Sigmoid colon (tissue), 6 donors: ENCODE measurements at regions not wholly inside any gene's neighbourhood (a gene's known extent, or its start where the extent isn't known, plus 50 kb on each side); places are given as distances from the start of the nearest gene placed in this dataset.

ENCODE experiments used
- DNase-seq: peaks from one replicate; pipeline ENCODE4 v3.0.0-alpha.2; 2019
- H3K27ac ChIP-seq, 4 donors: fragments of 200-600 bp; sonication (generic); one replicate each; pipeline ENCODE4 v1.5.1; 2016 to 2019; ENCODE audit warnings: mild to moderate bottlenecking in 1 of 4
- H3K27me3 ChIP-seq, 3 donors: fragments of 200-600 bp; sonication (generic); one replicate each; pipeline ENCODE4 v1.5.1; 2019; ENCODE audit warnings: mild to moderate bottlenecking in 1 of 3
- H3K36me3 ChIP-seq, 4 donors: fragments of 200-600 bp; sonication (generic); one replicate each; pipeline ENCODE4 v1.5.1; 2016 to 2019
- H3K4me1 ChIP-seq, 4 donors: fragments of 200-600 bp; sonication (generic); one replicate each; pipeline ENCODE4 v1.5.1; 2017 to 2019
- H3K4me3 ChIP-seq, 4 donors: fragments of 200-600 bp; sonication (generic); one replicate each; pipeline ENCODE4 v1.5.1; 2017 to 2019; ENCODE audit warnings: mild to moderate bottlenecking in 2 of 4, moderate library complexity in 1 of 4
- H3K9me3 ChIP-seq, 4 donors: fragments of 200-600 bp in 3 of 4; sonication (generic) in 3 of 4; one replicate each; pipeline versions ENCODE4 v1.5.1 to v1.6.1; 2013 to 2019
- CTCF ChIP-seq, 4 experiments: fragments of 450-650 bp in 3 of 4; fragments of 200-600 bp in 1 of 4; IDR thresholded peaks; one replicate each; pipeline ENCODE4 v1.5.1; 2016 to 2019; ENCODE audit warnings: antibody characterized with exemption in 4 of 4, mild to moderate bottlenecking in 3 of 4, moderate library complexity in 2 of 4
- EP300 ChIP-seq, 4 donors: sonication (generic); formaldehyde crosslinking; IDR thresholded peaks; one replicate each; pipeline ENCODE4 v1.6.1; 2017; ENCODE audit warnings: antibody characterized with exemption in 4 of 4
- POLR2A ChIP-seq, 2 donors: fragments of 450-650 bp; IDR thresholded peaks; one replicate each; pipeline ENCODE4 v1.6.1; 2016; ENCODE audit warnings: antibody characterized with exemption in 2 of 2, mild to moderate bottlenecking in 2 of 2, moderate library complexity in 2 of 2
- POLR2AphosphoS5 ChIP-seq, 4 donors: sonication (generic); formaldehyde crosslinking; IDR thresholded peaks; one replicate each; pipeline ENCODE4 v1.6.1; 2017; ENCODE audit warnings: antibody characterized with exemption in 4 of 4
- WGBS, 2 donors: extraction: QIAGEN DNeasy Blood & Tissue Kit; methylation state at CpG; one replicate each; pipeline ENCODE4 v1.1.7; 2013; 5-methylcytosine and 5-hydroxymethylcytosine counted together
- intact Hi-C: fragments of 100-400 bp; cut with DNase I; formaldehyde crosslinking; loops from one replicate; pipeline ENCODE4 v1.15.1; 2023
- donor health status: healthy with polysubstance abuse.
- donor health status: healthy.

- H3K27ac ChIP-seq: no peak overlapping the region
Observed at GRCh38 chr13:34696741-34697140, 245.3 kb upstream of the NBEA start.

GRCh38 chr13:34698945-34699344, 243.1 kb upstream of the NBEA start:
- H3K27ac ChIP-seq: no peak overlapping the region
- WGBS, 2 donors: 97 to 98% methylated on average over 3 of the region's 3 CpGs
- no peaks in the 10 kb centered on the region for H3K27me3 ChIP-seq
- no peaks in the 10 kb centered on the region for H3K9me3 ChIP-seq
- no peaks in the 10 kb centered on the region for H3K36me3 ChIP-seq
- no peak for DNase-seq
- no peaks in the 10 kb centered on the region for H3K4me1 ChIP-seq
- TF ChIP-seq CTCF (IDR thresholded peaks at IDR 0.05) (no peak), EP300 (IDR thresholded peaks at IDR 0.05) (no peak), POLR2AphosphoS5 (IDR thresholded peaks at IDR 0.05) (no peak), POLR2A (IDR thresholded peaks at IDR 0.05) (no peak)
- intact Hi-C loops: no loop called here
- H3K4me3 ChIP-seq: no peak overlapping the region

More at GRCh38 chr13:34696741-34697140, 245.3 kb upstream of the NBEA start:
- no peak for DNase-seq
- H3K27me3 ChIP-seq: no peaks in the 10 kb centered on the region
- H3K36me3 ChIP-seq: no peaks in the 10 kb centered on the region
- H3K4me1 ChIP-seq: no peaks in the 10 kb centered on the region
- no peaks in the 10 kb centered on the region for H3K9me3 ChIP-seq
- no peak for TF ChIP-seq POLR2A (IDR thresholded peaks at IDR 0.05)
- no peak for TF ChIP-seq EP300 (IDR thresholded peaks at IDR 0.05)
- no peak for TF ChIP-seq POLR2AphosphoS5 (IDR thresholded peaks at IDR 0.05)
- TF ChIP-seq CTCF (IDR thresholded peaks at IDR 0.05): no peak
- no peak overlapping the region for H3K4me3 ChIP-seq
- 95 to 96% methylated on average over 14 of the region's 14 CpGs for WGBS, 2 donors
- intact Hi-C loops: no loop called here

GRCh38 chr13:34700155-34700554, 241.9 kb upstream of the NBEA start:
- no peaks in the 10 kb centered on the region for H3K4me1 ChIP-seq
- no peak for DNase-seq
- intact Hi-C loops: no loop called here
- H3K9me3 ChIP-seq: no peaks in the 10 kb centered on the region
- TF ChIP-seq POLR2AphosphoS5 (IDR thresholded peaks at IDR 0.05) (no peak), POLR2A (IDR thresholded peaks at IDR 0.05) (no peak), EP300 (IDR thresholded peaks at IDR 0.05) (no peak), CTCF (IDR thresholded peaks at IDR 0.05) (no peak)
- no peaks in the 10 kb centered on the region for H3K36me3 ChIP-seq
- H3K27me3 ChIP-seq: no peaks in the 10 kb centered on the region
- no peak overlapping the region for H3K27ac ChIP-seq
- WGBS, 2 donors: 95 to 96% methylated on average over 5 of the region's 5 CpGs
- no peak overlapping the region for H3K4me3 ChIP-seq

GRCh38 chr13:34701919-34702318, 240.2 kb upstream of the NBEA start:
- 93 to 94% methylated on average over 4 of the region's 4 CpGs for WGBS, 2 donors
- no peaks in the 10 kb centered on the region for H3K27me3 ChIP-seq
- TF ChIP-seq EP300 (IDR thresholded peaks at IDR 0.05): no peak
- no peak for TF ChIP-seq POLR2AphosphoS5 (IDR thresholded peaks at IDR 0.05)
- TF ChIP-seq CTCF (IDR thresholded peaks at IDR 0.05): no peak
- TF ChIP-seq POLR2A (IDR thresholded peaks at IDR 0.05): no peak
- no peak for DNase-seq
- no peak overlapping the region for H3K4me3 ChIP-seq
- no peak overlapping the region for H3K27ac ChIP-seq
- H3K36me3 ChIP-seq: no peaks in the 10 kb centered on the region
- intact Hi-C loops: no loop called here
- H3K4me1 ChIP-seq: no peaks in the 10 kb centered on the region
- no peaks in the 10 kb centered on the region for H3K9me3 ChIP-seq

GRCh38 chr13:34708566-34709313, 233.3 kb upstream of the NBEA start:
- DNase-seq: no peak
- TF ChIP-seq POLR2A (IDR thresholded peaks at IDR 0.05): no peak
- Histone ChIP-seq H3K9me3 (peaks cover 0 to 7% (median 0%) of the 10 kb centered on the region in 4 donors), H3K4me1 (peaks cover 0 to 6% (median 3%) of the 10 kb centered on the region in 4 donors), H3K27ac (no peak overlapping the region), H3K27me3 (no peaks in the 10 kb centered on the region), H3K36me3 (no peaks in the 10 kb centered on the region), H3K4me3 (no peak overlapping the region)
- intact Hi-C loops: no loop called here
- 9 to 37% methylated on average over 1 of the region's 1 CpG for WGBS, 2 donors
